Adrenal gland (tissue), 5 donors: ENCODE measurements at regions not wholly inside any gene's neighbourhood (a gene's known extent, or its start where the extent isn't known, plus 50 kb on each side); places are given as distances from the start of the nearest gene placed in this dataset.

Source experiments
- CTCF ChIP-seq, 6 experiments: fragments of 450-650 bp in 4 of 6; fragments of 200-600 bp in 2 of 6; sonication (generic) in 1 of 6; IDR thresholded peaks; 1 replicate in 5 of 6; 2 replicates in 1 of 6; pipeline versions ENCODE4 v1.5.1 to v1.8.0; 2016 to 2021; ENCODE audit warnings: antibody characterized with exemption in 6 of 6, mild to moderate bottlenecking in 2 of 6, moderate library complexity in 1 of 6
- POLR2A ChIP-seq, 2 donors: fragments of 450-650 bp; IDR thresholded peaks; one replicate each; pipeline ENCODE4 v1.6.1; 2017; ENCODE audit warnings: antibody characterized with exemption in 2 of 2, mild to moderate bottlenecking in 2 of 2, moderate library complexity in 1 of 2
- donor health status: DM: no; HTN: no; CAD: no.

GRCh38 chr13:91144054-91144453, 203.4 kb upstream of the MIR17HG start:
- TF ChIP-seq CTCF (IDR thresholded peaks at IDR 0.05) (no peak), POLR2A (IDR thresholded peaks at IDR 0.05) (no peak)
